OCI-LY7 (cell line): ENCODE measurements at regions not wholly inside any gene's neighbourhood (a gene's known extent, or its start where the extent isn't known, plus 50 kb on each side); places are given as distances from the start of the nearest gene placed in this dataset.

Experiments used
- BruUV-seq: library from RNA; stranded (reverse); fragments of 400-500 nt; replicated peaks from 2 replicates; lab custom pipeline; 2021; lab: Mats Ljungman, UMichigan
- CTCF ChIA-PET: fragments of 300-600 bp; sonication (Branson Sonifier 250); formaldehyde crosslinking; loops from one replicate; lab custom pipeline; 2022; ENCODE audit warnings: antibody characterized with exemption; ENCODE audit not compliant: unreplicated experiment; lab: Charles Lee
- POLR2A ChIA-PET: fragments of 300-600 bp; sonication (Branson Sonifier 250); formaldehyde crosslinking; loops from one replicate; lab custom pipeline; 2022; ENCODE audit warnings: antibody characterized with exemption; lab: Charles Lee
- DNase-seq: peaks from one replicate; pipeline ENCODE4 v3.0.0-alpha.2; 2015; ENCODE audit warnings: low spot score
- H2AFZ ChIP-seq: fragments of 200-600 bp; sonication (generic), shearing (Covaris generic); 2 replicates; pipeline ENCODE4 v1.6.1; 2014; ENCODE audit warnings: mild to moderate bottlenecking, antibody characterized with exemption, low read length, moderate library complexity
- H3K27ac ChIP-seq: fragments of 200-600 bp; sonication (generic); 2 replicates; pipeline ENCODE4 v1.5.1; 2014; ENCODE audit warnings: mixed run types, low read depth, mild to moderate bottlenecking, moderate library complexity, low read length, inconsistent platforms; ENCODE audit not compliant: poor library complexity, severe bottlenecking
- H3K36me3 ChIP-seq: fragments of 200-600 bp; sonication (generic); 2 replicates; pipeline ENCODE4 v1.6.1; 2014; ENCODE audit warnings: mild to moderate bottlenecking, antibody characterized with exemption, low read length, moderate library complexity, mixed read lengths; ENCODE audit not compliant: insufficient read depth
- H3K4me1 ChIP-seq: fragments of 200-600 bp; sonication (generic); 2 replicates; pipeline ENCODE4 v1.5.1; 2014; ENCODE audit warnings: mild to moderate bottlenecking, low read length; ENCODE audit not compliant: insufficient read depth, poor library complexity, severe bottlenecking
- H3K4me2 ChIP-seq: fragments of 200-600 bp; sonication (generic); 2 replicates; pipeline ENCODE4 v1.6.1; 2014; ENCODE audit warnings: mild to moderate bottlenecking, low read length
- H3K4me3 ChIP-seq: fragments of 200-600 bp; sonication (generic); 2 replicates; pipeline ENCODE4 v1.5.1; 2014; ENCODE audit warnings: mild to moderate bottlenecking, low read depth, low read length; ENCODE audit not compliant: poor library complexity, severe bottlenecking
- H3K79me2 ChIP-seq: fragments of 200-600 bp; sonication (generic); 2 replicates; pipeline ENCODE4 v1.6.1; 2016; ENCODE audit warnings: low read depth, mild to moderate bottlenecking, low read length, moderate library complexity, mixed read lengths; ENCODE audit not compliant: insufficient read depth
- H3K9me2 ChIP-seq: fragments of 200-600 bp; sonication (generic); 2 replicates; pipeline ENCODE4 v1.6.1; 2016; ENCODE audit warnings: mild to moderate bottlenecking, low read length, mixed read lengths; ENCODE audit not compliant: insufficient read depth
- H3K9me3 ChIP-seq: fragments of 200-600 bp; sonication (generic); 2 replicates; pipeline ENCODE4 v1.6.1; 2014; ENCODE audit warnings: mild to moderate bottlenecking, mixed run types, low read length, mixed read lengths
- H4K20me1 ChIP-seq: fragments of 200-600 bp; sonication (generic); 2 replicates; pipeline ENCODE4 v1.6.1; 2014; ENCODE audit warnings: mild to moderate bottlenecking, antibody characterized with exemption, low read length, moderate library complexity, mixed read lengths; ENCODE audit not compliant: insufficient read depth
- CTCF ChIP-seq: fragments of 200-600 bp; sonication (generic); conservative IDR thresholded peaks from 2 replicates; pipeline ENCODE4 v1.5.1; 2014; ENCODE audit warnings: mild to moderate bottlenecking, antibody characterized with exemption, low read length, moderate library complexity, mixed read lengths
- EZH2phosphoT487 ChIP-seq: fragments of 200-600 bp; sonication (generic); IDR thresholded peaks from 2 replicates; pipeline ENCODE4 v1.6.1; 2018; ENCODE audit warnings: low read depth, borderline replicate concordance, mild to moderate bottlenecking, mixed run types, antibody characterized with exemption, low read length, moderate library complexity, mixed read lengths
- intact Hi-C: fragments of 100-400 bp; cut with micrococcal nuclease; formaldehyde crosslinking; loops from one replicate; pipeline ENCODE4 v1.10.0; 2022; ENCODE audit not compliant: unreplicated experiment

DNA sequence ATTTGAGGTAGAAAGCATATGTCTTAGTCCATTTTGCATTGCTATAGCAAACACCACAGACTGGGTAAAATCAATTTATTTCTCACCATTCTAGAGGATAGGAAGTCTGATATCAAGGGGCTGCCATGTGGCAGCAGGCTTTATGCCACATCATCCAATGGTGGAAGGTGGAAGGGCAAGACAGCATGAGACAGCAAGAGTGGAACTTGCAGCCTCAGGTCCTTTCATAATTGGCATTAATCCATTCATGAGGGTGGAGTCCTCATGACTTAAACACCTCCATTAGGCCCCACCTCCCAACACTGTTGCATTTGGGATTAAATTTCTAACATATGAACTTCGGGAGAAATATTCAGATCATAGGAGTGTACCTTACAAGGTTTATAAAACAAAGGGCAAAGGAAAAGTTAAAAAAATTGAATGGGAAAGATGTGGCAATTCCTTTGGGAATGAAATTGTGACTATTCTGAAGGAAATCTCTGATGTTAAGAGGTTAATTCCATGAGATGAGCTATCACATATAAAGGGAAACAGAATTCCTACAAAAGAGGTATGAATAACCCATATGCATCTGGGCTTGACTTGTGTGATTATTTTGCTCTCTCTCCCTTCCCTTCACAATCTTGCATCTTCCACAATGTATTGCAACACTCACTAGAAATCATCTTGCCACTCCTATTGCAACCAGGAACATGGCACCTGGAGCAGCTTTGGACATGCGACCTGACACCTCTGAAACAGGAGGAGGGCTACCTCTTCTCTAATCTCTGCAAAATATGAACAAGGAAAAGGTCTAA is 507.8 kb downstream of the EPHA4 start:
- intact Hi-C loops, result no loop called here
- no peaks in the 10 kb centered on the region for H3K4me1 ChIP-seq
- no peak overlapping the region for H2AFZ ChIP-seq
- H3K9me2 ChIP-seq, result no peaks in the 10 kb centered on the region
- no peak overlapping the region for H3K4me3 ChIP-seq
- no peak for DNase-seq
- H3K79me2 ChIP-seq, result no peaks in the 10 kb centered on the region
- no peak overlapping the region for H3K27ac ChIP-seq
- H3K4me2 ChIP-seq, result no peak overlapping the region
- no TSS peak for BruUV-seq
- no peaks in the 10 kb centered on the region for H3K9me3 ChIP-seq
- no peaks in the 10 kb centered on the region for H3K36me3 ChIP-seq
- POLR2A ChIA-PET, result no interaction called here
- CTCF ChIA-PET, result no interaction called here
- H4K20me1 ChIP-seq, result no peaks in the 10 kb centered on the region
- TF ChIP-seq EZH2phosphoT487, result no peak
- TF ChIP-seq CTCF, result no peak

- Histone ChIP-seq H2AFZ (no peak overlapping the region), H3K79me2 (no peaks in the 10 kb centered on the region), H3K9me3 (no peaks in the 10 kb centered on the region), H3K4me2 (no peak overlapping the region), H3K27ac (no peak overlapping the region), H4K20me1 (no peaks in the 10 kb centered on the region), H3K9me2 (no peaks in the 10 kb centered on the region), H3K4me1 (no peaks in the 10 kb centered on the region), H3K4me3 (no peak overlapping the region), H3K36me3 (no peaks in the 10 kb centered on the region)
- BruUV-seq, result no TSS peak
- TF ChIP-seq EZH2phosphoT487 (no peak), CTCF (no peak)
- ChIA-PET POLR2A (no interaction called here), CTCF (no interaction called here)
- DNase-seq, result no peak
- intact Hi-C loops, result no loop called here
These were observed 507.2 kb downstream of the EPHA4 start for GRCh38 chr2:221064880-221065279.

DNA sequence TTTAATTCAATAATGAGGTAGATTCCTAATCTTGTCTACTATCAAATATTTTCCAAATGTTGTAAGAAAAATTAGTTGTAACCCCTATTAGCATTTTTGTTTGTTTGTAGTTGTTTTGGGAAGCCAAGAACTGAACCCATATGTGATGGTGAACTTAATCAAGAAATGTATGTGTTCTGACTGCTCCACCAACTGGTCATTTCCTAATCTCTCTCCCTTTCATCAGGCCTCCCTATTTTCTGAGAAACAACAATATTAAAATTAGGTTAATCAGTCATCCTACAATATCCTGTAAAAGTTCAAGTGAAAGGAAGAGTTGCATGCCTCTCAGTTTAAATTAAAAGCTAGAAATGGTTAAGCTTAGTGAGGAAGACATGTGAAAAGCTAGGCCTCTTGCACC is 504.0 kb downstream of the EPHA4 start:
- Histone ChIP-seq H3K9me3 (no peaks in the 10 kb centered on the region), H3K9me2 (no peaks in the 10 kb centered on the region), H4K20me1 (no peaks in the 10 kb centered on the region), H3K4me3 (no peak overlapping the region), H3K79me2 (no peaks in the 10 kb centered on the region), H2AFZ (no peak overlapping the region), H3K27ac (no peak overlapping the region), H3K4me1 (no peaks in the 10 kb centered on the region), H3K36me3 (no peaks in the 10 kb centered on the region), H3K4me2 (no peak overlapping the region)
- intact Hi-C loops, result no loop called here
- POLR2A ChIA-PET, result interaction anchor here (0.6 to 1.1 kb wide), 2 partner anchors 9 to 12 kb away, joined by 3 read pairs; no protein-coding TSS in a partner anchor
- no TSS peak for BruUV-seq
- no peak for TF ChIP-seq EZH2phosphoT487
- no peak for TF ChIP-seq CTCF
- CTCF ChIA-PET, result no interaction called here
- DNase-seq, result no peak
